ENCODE measurements at regions not wholly inside any gene's neighbourhood (a gene's known extent, or its start where the extent isn't known, plus 50 kb on each side); places are given as distances from the start of the nearest gene placed in this dataset.
"Not testable (repeated sequence)": the region's sequence is repeated elsewhere in the genome, so short reads cannot be mapped to it uniquely, and the experiment has no call there.

DNA sequence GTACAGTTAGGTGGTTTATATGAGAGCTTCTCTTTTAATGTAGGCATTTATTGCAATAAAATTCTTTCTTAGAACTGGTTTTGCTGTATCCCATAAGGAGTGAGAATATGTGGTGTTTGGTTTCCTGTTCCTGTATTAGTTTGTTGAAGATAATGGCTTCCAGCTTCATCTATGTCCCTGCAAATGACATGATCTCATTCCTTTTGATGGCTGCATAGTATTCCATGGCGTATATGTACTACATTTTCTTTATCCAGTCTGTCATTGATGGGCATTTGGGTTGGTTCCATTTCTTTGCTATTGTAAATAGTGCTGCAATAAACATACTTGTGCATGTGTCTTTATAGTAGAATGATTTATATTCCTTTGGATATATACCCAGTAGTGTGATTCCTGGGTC is 106.7 kb upstream of the IRS4 start:
- not testable (repeated sequence) for DNase-seq (ENCODE audit: low spot score)

DNA sequence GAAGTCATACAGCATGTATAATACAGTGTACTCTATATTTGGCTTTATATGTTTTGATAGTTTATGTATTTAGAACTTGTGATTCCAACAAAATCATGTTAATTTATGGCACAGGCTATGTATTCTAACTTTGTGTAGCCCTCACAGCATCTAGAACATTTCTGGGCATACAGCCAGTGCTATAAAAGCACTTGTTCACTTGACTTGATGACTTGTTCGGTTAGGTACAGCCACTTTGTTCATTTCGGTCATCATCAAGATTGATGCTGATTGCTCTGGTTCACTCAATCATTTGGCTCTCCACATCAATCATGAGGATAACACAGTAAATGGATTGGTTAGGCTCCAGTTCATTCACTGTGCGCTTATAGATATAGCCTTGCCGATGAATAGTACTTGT is 97.6 kb upstream of the IRS4 start:
- DNase-seq (ENCODE audit: low spot score), result no peak

GRCh38 chrX:108811891-108812290 is 75.5 kb upstream of the IRS4 start:
- no peak for DNase-seq (ENCODE audit: low spot score)

- DNase-seq (ENCODE audit: low spot score), result no peak
These were observed 58.9 kb upstream of the IRS4 start for GRCh38 chrX:108795240-108795639.

Measured in AG08395 (cell line).